ENCODE measurements at regions not wholly inside any gene's neighbourhood (a gene's known extent, or its start where the extent isn't known, plus 50 kb on each side); places are given as distances from the start of the nearest gene placed in this dataset.
"Not testable (repeated sequence)": the region's sequence is repeated elsewhere in the genome, so short reads cannot be mapped to it uniquely, and the experiment has no call there.

GRCh38 chr3:139187648-139188047 is 143.0 kb upstream of the PRR23C start:
- Histone ChIP-seq H3K27ac (no peak overlapping the region), H3K4me1 (no peaks in the 10 kb centered on the region), H3K36me3 (ENCODE audit: low read depth, missing control alignments) (no peaks in the 10 kb centered on the region), H3K27me3 (no peaks in the 10 kb centered on the region), H3K9me3 (no peaks in the 10 kb centered on the region), H3K4me3 (no peak overlapping the region)
- TF ChIP-seq CTCF (IDR thresholded peaks at IDR 0.05): no peak
- TF ChIP-seq POLR2A (IDR thresholded peaks at IDR 0.05): no peak
- peak; percentile 80 for DNase-seq
- WGBS, 2 donors: 62 to 79% methylated on average over 3 to 4 of the region's 4 CpGs
- intact Hi-C loops (cut with DNase I; ENCODE audit: low total_unique reads): no loop called here

GRCh38 chr3:139189943-139190342 is 145.3 kb upstream of the PRR23C start:
- WGBS, 2 donors: 58 to 77% methylated on average over 5 of the region's 5 CpGs
- no peaks in the 10 kb centered on the region for H3K27me3 ChIP-seq

GRCh38 chr3:139194421-139194820 is 149.4 kb upstream of the MRPS22 start:
- H3K4me1 ChIP-seq; H3K27ac ChIP-seq; H3K27me3 ChIP-seq; intact Hi-C loops (cut with DNase I; ENCODE audit: low total_unique reads); H3K4me3 ChIP-seq; H3K36me3 ChIP-seq (ENCODE audit: low read depth, missing control alignments); H3K9me3 ChIP-seq; DNase-seq: not testable (repeated sequence)
- 75 to 92% methylated on average over 2 to 3 of the region's 5 CpGs for WGBS, 2 donors

More at GRCh38 chr3:139189943-139190342, 145.3 kb upstream of the PRR23C start:
- intact Hi-C loops (cut with DNase I; ENCODE audit: low total_unique reads): no loop called here
- peak; percentile 53 for DNase-seq
- Histone ChIP-seq H3K4me1 (no peaks in the 10 kb centered on the region), H3K36me3 (ENCODE audit: low read depth, missing control alignments) (no peaks in the 10 kb centered on the region), H3K27ac (no peak overlapping the region), H3K9me3 (no peaks in the 10 kb centered on the region), H3K4me3 (no peak overlapping the region)
- no peak for TF ChIP-seq CTCF (IDR thresholded peaks at IDR 0.05)
- TF ChIP-seq POLR2A (IDR thresholded peaks at IDR 0.05): no peak

- H3K9me3 ChIP-seq; H3K36me3 ChIP-seq (ENCODE audit: low read depth, missing control alignments); H3K27ac ChIP-seq; intact Hi-C loops (cut with DNase I; ENCODE audit: low total_unique reads); DNase-seq; H3K27me3 ChIP-seq; H3K4me3 ChIP-seq; H3K4me1 ChIP-seq: not testable (repeated sequence)
- 88 to 96% methylated on average over 9 to 10 of the region's 10 CpGs for WGBS, 2 donors
Observed at GRCh38 chr3:139196146-139196545, 147.7 kb upstream of the MRPS22 start.

GRCh38 chr3:139197251-139197650 is 146.6 kb upstream of the MRPS22 start:
- no peak for DNase-seq
- WGBS, 2 donors: 95 to 98% methylated on average over 2 of the region's 2 CpGs
- intact Hi-C loops (cut with DNase I; ENCODE audit: low total_unique reads): no loop called here
- TF ChIP-seq CTCF (IDR thresholded peaks at IDR 0.05) (no peak), POLR2A (IDR thresholded peaks at IDR 0.05) (no peak)
- Histone ChIP-seq H3K9me3 (no peaks in the 10 kb centered on the region), H3K27ac (no peak overlapping the region), H3K4me3 (no peak overlapping the region), H3K27me3 (no peaks in the 10 kb centered on the region), H3K36me3 (ENCODE audit: low read depth, missing control alignments) (no peaks in the 10 kb centered on the region), H3K4me1 (no peaks in the 10 kb centered on the region)

- TF ChIP-seq CTCF (IDR thresholded peaks at IDR 0.05): no peak
- no peak for TF ChIP-seq POLR2A (IDR thresholded peaks at IDR 0.05)
- intact Hi-C loops (cut with DNase I; ENCODE audit: low total_unique reads): no loop called here
- no peaks in the 10 kb centered on the region for H3K27me3 ChIP-seq
- no peaks in the 10 kb centered on the region for H3K4me1 ChIP-seq
- no peak overlapping the region for H3K27ac ChIP-seq
- 91 to 92% methylated on average over 2 of the region's 2 CpGs for WGBS, 2 donors
- DNase-seq: no peak
- H3K9me3 ChIP-seq: no peaks in the 10 kb centered on the region
- no peaks in the 10 kb centered on the region for H3K36me3 ChIP-seq (ENCODE audit: low read depth, missing control alignments)
- H3K4me3 ChIP-seq: no peak overlapping the region
Observed at GRCh38 chr3:139198186-139198585, 145.6 kb upstream of the MRPS22 start.
